ENCODE measurements at regions not wholly inside any gene's neighbourhood (a gene's known extent, or its start where the extent isn't known, plus 50 kb on each side); places are given as distances from the start of the nearest gene placed in this dataset.

GRCh38 chr12:4211372-4211771 lies 62.2 kb upstream of the CCND2 start:
- TF ChIP-seq POLR2A (IDR thresholded peaks at IDR 0.05) (no peak), POLR2AphosphoS5 (IDR thresholded peaks at IDR 0.05) (no peak)

All from breast epithelium (tissue), 3 donors.